HG02571 (cell line): ENCODE measurements at regions not wholly inside any gene's neighbourhood (a gene's known extent, or its start where the extent isn't known, plus 50 kb on each side); places are given as distances from the start of the nearest gene placed in this dataset.
"Not testable (repeated sequence)": the region's sequence is repeated elsewhere in the genome, so short reads cannot be mapped to it uniquely, and the experiment has no call there.

Experiments used
- ATAC-seq: cut with Tn5 transposase; IDR thresholded peaks from one replicate; pipeline ENCODE4 v1.9.1; 2021; ENCODE audit warnings: mild to moderate bottlenecking, moderate library complexity; ENCODE audit not compliant: unreplicated experiment

DNA sequence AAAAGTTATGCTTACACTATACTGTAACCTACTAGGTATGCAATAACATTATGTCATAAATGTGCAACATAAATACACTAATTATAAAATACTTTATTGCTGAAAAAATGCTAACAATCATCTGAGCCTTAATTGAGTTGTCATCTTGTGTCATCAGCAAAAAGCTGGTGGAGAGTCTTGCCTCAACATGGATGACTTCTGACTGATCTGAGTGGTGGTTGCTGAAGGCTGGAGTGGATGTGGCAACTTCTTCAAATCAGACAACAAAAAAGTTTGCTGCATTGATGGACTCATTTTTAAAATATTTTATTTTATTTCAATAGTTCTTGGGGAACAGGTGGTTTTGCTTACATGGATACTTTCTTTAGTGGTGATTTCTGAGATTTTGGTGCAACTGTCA lies 93.9 kb upstream of the AMN1 start:
- ATAC-seq = no peak

DNA sequence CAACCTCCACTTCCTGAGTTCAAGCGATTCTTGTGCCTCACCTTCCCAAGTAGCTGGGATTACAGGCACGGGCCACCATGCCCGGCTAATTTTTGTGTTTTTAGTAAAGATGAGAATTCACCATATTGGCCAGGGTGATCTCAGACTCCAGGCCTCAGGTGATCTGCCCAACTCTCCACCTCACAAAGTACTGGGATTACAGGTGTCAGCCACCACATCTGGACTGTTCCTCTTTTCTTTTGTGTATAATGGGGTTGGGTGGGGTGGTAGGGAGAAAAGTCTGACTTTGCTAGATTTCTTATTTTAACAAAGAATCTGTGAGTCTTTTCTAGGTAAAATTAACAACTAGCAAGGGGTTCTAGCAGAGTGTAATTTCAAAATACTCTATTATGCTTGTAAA lies 92.7 kb upstream of the AMN1 start:
- ATAC-seq = no peak

DNA sequence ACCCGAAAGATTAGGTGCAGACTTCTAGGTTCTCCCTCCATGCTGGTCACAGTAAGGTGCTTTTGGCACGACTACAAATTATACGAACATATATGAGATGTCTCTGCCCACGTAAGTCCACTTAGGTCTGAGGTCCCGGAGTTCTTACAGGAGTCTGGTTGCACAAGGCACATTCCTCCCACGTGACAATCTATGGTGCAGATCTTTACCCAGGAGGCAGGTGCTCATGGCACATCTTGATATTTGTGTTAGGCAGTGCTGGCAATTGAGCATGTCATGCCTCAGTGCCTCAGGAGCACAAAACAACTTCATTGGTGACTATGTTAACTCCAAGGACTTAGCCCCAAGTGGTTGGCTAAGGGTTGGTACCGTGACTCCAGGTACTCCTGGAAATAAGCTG lies 92.0 kb upstream of the AMN1 start:
- no peak for ATAC-seq

- ATAC-seq = no peak
Measured at GRCh38 chr12:31819427-31819826, 90.6 kb upstream of the AMN1 start.

DNA sequence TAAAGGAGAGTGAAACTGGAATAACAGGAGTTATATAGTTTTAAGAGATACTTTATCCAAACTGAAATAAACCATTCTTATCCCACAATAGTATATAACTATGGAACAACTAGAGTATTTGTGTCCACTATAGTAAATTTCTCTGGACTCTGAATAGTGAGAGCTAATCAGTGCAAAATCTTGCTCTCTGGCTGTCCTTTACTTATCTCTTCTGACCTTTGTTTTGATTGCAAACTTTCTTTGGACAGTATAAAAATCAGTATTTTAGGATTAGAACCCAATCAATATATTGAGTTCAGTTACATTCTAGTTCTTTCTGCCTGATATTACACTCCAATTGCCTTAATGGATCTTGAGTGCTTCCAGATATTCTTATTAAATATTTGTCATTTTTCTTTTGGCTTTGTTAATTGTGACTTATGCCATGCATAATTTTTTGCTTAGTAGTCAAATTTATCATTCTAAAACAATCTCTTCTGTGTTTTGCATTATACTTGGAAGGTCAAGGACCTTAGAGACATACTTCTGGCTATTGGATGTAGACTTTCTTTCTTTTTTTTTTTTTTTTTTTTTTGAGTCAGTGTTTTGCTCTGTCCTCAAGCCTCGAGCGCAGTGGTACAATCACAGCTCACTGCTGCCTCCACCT lies 89.9 kb upstream of the AMN1 start:
- no peak for ATAC-seq

DNA sequence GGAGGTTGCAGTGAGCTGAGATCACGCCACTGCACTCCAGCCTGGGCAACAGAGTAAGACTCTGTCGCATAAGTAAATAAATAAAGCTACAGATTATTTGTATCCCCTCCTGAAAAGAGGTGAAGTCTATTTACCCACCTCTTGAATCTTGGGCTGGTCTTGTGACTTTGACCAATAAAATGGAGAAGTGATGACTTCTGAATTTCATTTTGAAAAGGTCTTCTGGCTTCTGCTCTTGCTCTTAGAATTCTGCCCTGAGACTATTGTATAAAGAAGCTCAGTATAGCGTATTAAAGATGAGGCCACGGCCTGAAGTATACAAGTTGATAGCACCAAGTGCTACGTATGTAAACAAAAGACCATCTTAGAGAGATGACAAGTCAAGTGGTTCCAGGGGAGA lies 88.3 kb upstream of the AMN1 start:
- no peak for ATAC-seq

- no peak for ATAC-seq
Measured at GRCh38 chr12:31815096-31815495, 86.3 kb upstream of the AMN1 start.

GRCh38 chr12:31813305-31813704 lies 84.5 kb upstream of the AMN1 start:
- ATAC-seq = no peak

DNA sequence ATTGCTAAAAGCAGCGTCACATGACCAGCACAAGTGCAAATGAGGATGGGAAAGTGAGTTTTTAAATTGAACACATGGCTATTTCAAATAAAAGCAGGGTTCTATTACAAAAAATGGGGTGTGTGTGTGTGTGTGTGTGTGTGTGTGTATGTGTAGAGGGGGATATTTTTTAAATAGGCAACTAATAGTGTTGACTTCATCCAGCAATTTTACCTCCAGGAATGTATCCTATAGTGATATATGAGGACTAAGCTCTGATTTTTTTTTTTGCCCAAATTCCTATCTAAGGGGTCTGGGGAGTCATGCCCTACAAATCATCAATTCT lies 78.9 kb upstream of the AMN1 start:
- no peak for ATAC-seq

DNA sequence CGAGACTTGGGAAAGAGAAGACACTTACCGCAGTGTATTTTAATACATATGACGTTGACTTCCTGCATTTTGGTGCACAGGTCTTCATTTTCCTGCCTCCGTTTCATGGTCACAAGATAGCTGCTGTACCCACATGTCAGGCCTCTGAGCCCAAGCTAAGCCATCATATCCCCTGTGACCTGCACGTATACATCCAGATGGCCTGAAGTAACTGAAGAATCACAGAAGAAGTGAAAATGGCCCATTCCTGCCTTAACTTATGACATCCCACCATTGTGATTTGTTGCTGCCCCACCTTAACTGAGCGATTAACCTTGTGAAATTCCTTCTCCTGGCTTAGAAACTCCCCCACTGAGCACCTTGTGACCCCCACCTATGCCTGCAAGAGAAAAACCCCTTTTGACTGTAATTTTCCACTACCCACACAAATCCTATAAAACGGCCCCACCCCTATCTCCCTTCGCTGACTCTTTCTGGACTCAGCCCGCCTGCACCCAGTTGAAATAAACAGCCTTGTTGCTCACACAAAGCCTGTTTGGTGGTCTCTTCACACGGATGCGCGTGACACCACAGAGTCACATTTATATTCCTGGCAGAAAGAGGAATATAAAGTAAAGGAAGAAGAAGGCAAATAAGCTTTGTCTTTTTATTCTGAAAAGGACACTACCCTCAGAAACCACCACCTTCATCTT lies 78.4 kb upstream of the AMN1 start:
- not testable (repeated sequence) for ATAC-seq

GRCh38 chr12:31805681-31806080 lies 76.9 kb upstream of the AMN1 start:
- ATAC-seq = not testable (repeated sequence)

GRCh38 chr12:31804707-31805106 lies 75.9 kb upstream of the AMN1 start:
- ATAC-seq = not testable (repeated sequence)

DNA sequence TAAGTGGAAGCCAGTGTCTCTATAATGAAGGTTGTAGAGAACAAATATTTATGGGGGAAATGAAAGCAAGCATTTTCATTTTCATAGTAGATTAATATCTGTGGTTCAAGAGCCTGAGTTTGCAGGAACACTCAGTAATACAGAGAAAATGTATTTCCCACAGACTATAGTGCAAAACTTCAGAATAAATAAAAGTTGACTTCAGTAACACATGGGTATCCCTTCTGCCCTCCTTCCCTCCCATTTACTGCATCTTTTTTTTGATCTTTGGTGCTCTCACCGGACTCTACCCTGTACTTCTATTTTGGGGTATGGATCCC lies 75.3 kb upstream of the AMN1 start:
- ATAC-seq = no peak

DNA sequence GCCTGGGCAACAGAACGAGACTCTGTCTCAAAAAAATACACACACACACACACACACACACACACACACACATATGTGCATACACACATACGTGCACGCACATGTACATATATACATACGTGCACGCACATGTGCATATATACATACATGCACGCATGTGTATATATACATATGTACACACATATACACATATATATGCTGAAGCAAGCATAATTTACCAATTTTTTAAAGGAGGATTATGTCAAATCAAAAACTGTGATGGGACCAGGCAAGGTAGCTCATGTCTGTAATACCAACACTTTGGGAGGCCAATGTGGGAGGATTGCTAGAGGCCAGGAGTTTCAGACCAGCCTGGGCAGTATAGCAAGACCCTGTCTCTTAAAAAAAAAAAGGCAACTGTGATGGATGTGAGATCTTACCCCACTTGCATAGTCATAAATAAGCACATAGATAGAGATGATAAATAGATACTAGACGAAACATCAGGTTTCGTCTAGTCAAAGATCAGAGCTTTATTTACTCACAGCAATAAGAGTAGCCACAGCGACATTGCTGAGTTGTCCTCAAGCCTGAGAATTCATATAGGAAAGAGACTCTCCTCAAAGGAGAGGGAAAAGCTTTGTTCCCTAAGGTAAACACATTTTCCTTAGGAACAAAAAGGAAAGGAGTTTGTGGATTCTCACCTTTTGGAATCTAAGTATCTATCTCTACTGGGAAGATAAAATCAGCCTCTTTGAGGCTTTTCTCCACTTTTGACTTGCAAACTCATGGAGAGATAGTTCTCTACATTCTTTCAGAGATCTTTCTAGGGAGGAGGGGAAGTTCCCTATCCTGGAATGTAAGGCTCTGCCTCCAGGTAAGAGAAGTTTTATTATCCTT lies 74.7 kb upstream of the AMN1 start:
- ATAC-seq = no peak

DNA sequence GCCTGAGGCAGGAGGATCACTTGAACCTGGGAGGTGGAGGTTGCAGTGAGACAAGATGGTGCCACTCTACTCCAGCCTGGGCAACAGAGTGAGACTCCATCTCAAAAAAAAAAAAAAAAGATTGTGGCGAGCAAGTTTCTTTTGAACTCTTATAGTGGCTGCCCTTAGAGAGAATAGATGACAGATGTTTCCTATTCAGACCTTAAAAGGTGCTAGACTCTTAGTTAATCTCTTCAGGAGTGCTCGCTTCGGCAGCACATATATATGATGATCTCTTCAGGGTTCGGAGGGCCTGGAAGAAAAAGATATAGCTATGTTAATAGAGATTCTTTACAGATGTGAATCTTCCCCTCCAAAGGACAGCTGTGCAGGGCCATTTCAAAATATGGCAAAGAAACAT lies 73.1 kb upstream of the AMN1 start:
- ATAC-seq = no peak

DNA sequence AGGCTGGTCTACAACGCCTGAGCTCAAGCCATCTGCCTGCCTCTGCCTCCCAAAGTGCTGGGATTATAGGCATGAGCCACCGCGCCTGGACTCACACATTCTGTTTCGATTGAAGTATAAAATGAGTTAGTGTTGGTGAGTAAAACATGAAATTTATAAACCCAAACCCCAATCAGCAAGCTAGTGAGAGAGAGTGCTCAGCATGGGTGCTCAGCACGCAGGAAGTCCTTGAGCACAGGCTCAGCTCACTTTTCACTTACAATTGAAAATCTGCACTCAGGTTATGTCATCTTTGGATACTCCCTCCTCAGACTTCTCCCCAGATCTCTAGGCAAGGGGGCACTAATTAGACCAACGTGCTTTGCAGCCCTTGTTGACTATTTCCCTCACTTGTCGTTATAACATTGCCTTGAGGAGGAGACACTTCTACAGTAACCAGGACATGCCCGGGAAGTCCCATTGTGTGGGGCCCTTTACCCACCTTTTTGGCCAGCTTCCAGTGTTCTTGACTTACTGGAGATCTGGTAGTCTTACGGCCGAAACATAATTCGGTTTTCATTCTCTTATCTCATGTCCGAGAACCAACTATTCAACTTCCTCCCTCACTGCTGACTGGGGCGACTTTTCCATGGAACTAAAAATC lies 68.5 kb upstream of the AMN1 start:
- ATAC-seq = no peak

DNA sequence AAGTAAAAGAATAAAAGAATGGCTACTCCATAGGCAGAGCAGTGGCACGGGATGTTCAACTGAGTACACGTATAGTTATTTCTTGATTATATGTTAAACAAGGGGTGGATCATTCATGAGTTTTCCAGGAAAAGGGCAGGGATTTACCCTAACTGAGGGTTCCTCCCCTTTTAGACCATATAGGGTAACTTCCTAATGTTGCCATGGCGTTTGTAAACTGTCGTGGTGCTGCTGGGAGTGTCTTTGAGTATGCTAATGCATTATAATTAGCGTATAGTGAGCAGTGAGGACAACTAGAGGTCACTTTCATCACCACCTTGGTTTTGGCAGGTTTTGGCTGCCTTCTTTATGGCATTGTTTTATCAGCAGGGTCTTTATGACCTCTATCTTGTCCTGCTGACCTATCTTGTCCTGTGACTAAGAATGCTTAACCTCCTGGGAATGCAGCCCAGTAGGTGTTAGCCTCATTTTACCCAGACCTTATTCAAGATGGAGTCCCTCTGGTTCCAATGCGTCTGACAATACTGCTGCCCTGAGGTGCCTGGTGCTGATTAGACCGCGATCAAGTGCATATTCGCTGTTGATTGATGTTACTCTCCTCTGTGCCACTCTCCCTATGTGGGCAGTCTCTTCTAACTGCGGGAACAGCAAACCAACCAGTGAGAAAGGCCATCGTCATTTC lies 67.6 kb upstream of the AMN1 start:
- ATAC-seq = no peak

DNA sequence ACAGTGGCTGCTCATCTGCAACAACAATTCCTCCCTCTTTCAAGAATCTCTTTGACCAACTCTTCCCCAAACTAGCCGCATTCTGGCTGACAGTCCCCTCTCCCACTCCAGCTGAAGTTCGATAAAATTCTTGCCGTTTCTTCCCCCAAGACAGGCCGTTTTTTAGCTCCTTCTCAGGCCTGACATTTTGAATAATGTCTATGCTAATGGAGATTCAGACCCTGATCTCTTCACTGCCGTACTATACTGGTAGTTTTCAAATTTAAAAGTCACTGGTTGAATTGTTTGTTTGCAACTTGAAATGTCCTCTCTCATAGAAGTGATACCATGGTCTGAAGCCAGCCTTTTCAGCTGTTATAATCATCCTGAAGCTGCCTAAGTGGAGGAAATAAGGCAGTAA lies 65.9 kb upstream of the AMN1 start:
- ATAC-seq = no peak

GRCh38 chr12:31791265-31791664 lies 62.4 kb upstream of the AMN1 start:
- not testable (repeated sequence) for ATAC-seq

DNA sequence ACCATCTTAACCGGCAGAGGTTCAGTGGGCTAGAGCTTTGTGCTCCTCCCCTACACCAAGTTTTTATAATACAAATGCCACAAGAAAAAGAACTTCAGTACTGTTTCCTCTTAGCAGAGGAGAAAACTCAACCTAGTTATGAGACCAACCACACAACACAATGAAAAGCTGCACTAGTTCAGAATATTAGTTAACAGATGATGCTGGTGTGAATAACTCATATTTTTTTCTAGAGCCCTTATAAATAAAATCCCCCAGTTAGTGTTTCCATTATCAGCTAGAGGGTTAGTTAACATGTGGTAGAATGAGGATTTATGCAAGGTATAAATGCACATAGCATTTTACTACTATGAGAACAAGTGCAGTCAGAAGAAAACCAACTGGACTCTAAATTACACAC lies 61.9 kb upstream of the AMN1 start:
- ATAC-seq = no peak

DNA sequence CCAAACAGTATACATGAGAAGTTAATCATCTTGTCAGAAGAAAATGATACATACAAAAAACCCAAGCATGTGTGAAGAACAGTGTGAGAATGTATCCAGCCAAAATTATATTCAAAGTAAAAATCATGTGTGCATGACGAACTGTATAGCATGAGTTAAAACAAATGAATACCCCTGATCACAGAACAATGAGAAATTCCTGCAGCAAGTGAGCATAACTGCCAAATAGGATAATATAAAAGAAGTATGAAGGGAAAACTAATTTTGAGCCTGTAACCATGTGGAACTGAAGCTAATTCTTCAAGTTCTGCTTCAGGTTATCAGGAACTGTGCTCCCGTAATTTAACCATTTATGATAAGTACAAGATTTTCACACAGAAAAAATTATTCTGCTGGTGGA lies 56.5 kb upstream of the AMN1 start:
- no peak for ATAC-seq
